Body of pancreas (tissue), 4 donors: ENCODE measurements at regions not wholly inside any gene's neighbourhood (a gene's known extent, or its start where the extent isn't known, plus 50 kb on each side); places are given as distances from the start of the nearest gene placed in this dataset.

Source experiments
- POLR2A ChIP-seq, 3 donors: fragments of 450-650 bp; IDR thresholded peaks; one replicate each; pipeline ENCODE4 v1.6.1; 2016; ENCODE audit warnings: antibody characterized with exemption in 3 of 3, mild to moderate bottlenecking in 2 of 3
- TF ChIP-seq, protein P1 (sequence below), 7 experiments: fragments of 450-650 bp in 4 of 7; fragments of 200-600 bp in 3 of 7; sonication (generic) in 3 of 7; IDR thresholded peaks; one replicate each; pipeline ENCODE4 v1.5.1; 2016 to 2019; ENCODE audit warnings: antibody characterized with exemption in 7 of 7

GRCh38 chr4:89425023-89425422, 117.4 kb upstream of the GPRIN3 start:
- TF ChIP-seq, protein P1, sequence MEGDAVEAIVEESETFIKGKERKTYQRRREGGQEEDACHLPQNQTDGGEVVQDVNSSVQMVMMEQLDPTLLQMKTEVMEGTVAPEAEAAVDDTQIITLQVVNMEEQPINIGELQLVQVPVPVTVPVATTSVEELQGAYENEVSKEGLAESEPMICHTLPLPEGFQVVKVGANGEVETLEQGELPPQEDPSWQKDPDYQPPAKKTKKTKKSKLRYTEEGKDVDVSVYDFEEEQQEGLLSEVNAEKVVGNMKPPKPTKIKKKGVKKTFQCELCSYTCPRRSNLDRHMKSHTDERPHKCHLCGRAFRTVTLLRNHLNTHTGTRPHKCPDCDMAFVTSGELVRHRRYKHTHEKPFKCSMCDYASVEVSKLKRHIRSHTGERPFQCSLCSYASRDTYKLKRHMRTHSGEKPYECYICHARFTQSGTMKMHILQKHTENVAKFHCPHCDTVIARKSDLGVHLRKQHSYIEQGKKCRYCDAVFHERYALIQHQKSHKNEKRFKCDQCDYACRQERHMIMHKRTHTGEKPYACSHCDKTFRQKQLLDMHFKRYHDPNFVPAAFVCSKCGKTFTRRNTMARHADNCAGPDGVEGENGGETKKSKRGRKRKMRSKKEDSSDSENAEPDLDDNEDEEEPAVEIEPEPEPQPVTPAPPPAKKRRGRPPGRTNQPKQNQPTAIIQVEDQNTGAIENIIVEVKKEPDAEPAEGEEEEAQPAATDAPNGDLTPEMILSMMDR (IDR thresholded peaks at IDR 0.05), result no peak
- no peak for TF ChIP-seq POLR2A (IDR thresholded peaks at IDR 0.05)
